H1 (cell line): ENCODE measurements at regions not wholly inside any gene's neighbourhood (a gene's known extent, or its start where the extent isn't known, plus 50 kb on each side); places are given as distances from the start of the nearest gene placed in this dataset.

Experiments
- CTCF ChIA-PET: fragments of 300-600 bp; sonication (Branson Sonifier 250); formaldehyde crosslinking; loops from one replicate; lab custom pipeline; 2021; ENCODE audit not compliant: partially characterized antibody; lab: Charles Lee
- POLR2A ChIA-PET: fragments of 300-600 bp; sonication (Branson Sonifier 250); formaldehyde crosslinking; loops from one replicate; lab custom pipeline; 2021; ENCODE audit warnings: inconsistent platforms; ENCODE audit not compliant: partially characterized antibody; lab: Charles Lee
- DNase-seq, 2 experiments: peaks; one replicate each; pipeline versions ENCODE4 v3.0.0 to v3.0.0-alpha.2; 2010 to 2022; ENCODE audit warnings: low spot score in 2 of 2, low read depth in 1 of 2, mixed read lengths in 1 of 2
- FAIRE-seq: peaks from 2 replicates; lab custom pipeline; 2011; peaks lifted over from hg19 to GRCh38; lab: Jason Lieb, UNC
- H2AFZ ChIP-seq: 2 replicates; pipeline ENCODE4 v1.8.1; 2012; ENCODE audit warnings: low read length, inconsistent platforms
- H2AK5ac ChIP-seq: 2 replicates; pipeline ENCODE4 v1.6.1; 2013; ENCODE audit warnings: low read depth, low read length
- H2BK120ac ChIP-seq: replicated peaks from 2 replicates; pipeline ENCODE3; 2013; ENCODE audit warnings: low read depth, low read length, inconsistent platforms
- H2BK12ac ChIP-seq: 2 replicates; pipeline ENCODE4 v1.6.1; 2013; ENCODE audit warnings: low read depth, low read length
- H2BK15ac ChIP-seq: 2 replicates; pipeline ENCODE4 v1.6.1; 2013; ENCODE audit warnings: low read length
- H2BK20ac ChIP-seq: 2 replicates; pipeline ENCODE4 v1.6.1; 2013; ENCODE audit warnings: low read length
- H2BK5ac ChIP-seq: 2 replicates; pipeline ENCODE4 v1.6.1; 2013; ENCODE audit warnings: low read depth, low read length
- H3K14ac ChIP-seq: 2 replicates; pipeline ENCODE4 v1.6.1; 2013; ENCODE audit warnings: inconsistent platforms; ENCODE audit not compliant: insufficient read length
- H3K18ac ChIP-seq: 2 replicates; pipeline ENCODE4 v1.6.1; 2013; ENCODE audit warnings: low read length; ENCODE audit errors: extremely low read depth
- H3K23ac ChIP-seq: 2 replicates; pipeline ENCODE4 v1.6.1; 2013; ENCODE audit warnings: inconsistent platforms; ENCODE audit not compliant: insufficient read length
- H3K23me2 ChIP-seq: 2 replicates; pipeline ENCODE4 v1.6.1; 2013; ENCODE audit warnings: low read depth, low read length
- H3K27ac ChIP-seq: 2 replicates; pipeline ENCODE4 v1.6.1; 2011; ENCODE audit warnings: low read depth, low read length, inconsistent platforms
- H3K27me3 ChIP-seq, 4 experiments: replicated peaks in 1 of 4; 1 replicate in 1 of 4; 2 replicates in 3 of 4; pipeline versions ENCODE4 v1.6.1 to v1.8.1; 2011 to 2013; ENCODE audit warnings: low read length in 3 of 4, mild to moderate bottlenecking in 3 of 4, inconsistent platforms in 2 of 4, mixed read lengths in 2 of 4, moderate library complexity in 1 of 4; ENCODE audit not compliant: control insufficient read depth in 3 of 4, insufficient read depth in 3 of 4; ENCODE audit errors: extremely low read depth in 1 of 4
- H3K36me3 ChIP-seq, 4 experiments: 2 replicates each; pipeline versions ENCODE4 v1.6.1 to v1.8.1; 2011 to 2013; ENCODE audit warnings: mild to moderate bottlenecking in 4 of 4, low read length in 3 of 4, moderate library complexity in 2 of 4, control low read depth in 1 of 4, inconsistent platforms in 1 of 4; ENCODE audit not compliant: insufficient read depth in 4 of 4, control insufficient read depth in 2 of 4
- H3K4ac ChIP-seq: replicated peaks from 2 replicates; pipeline ENCODE3; 2013; ENCODE audit warnings: low read length, low read depth, mixed read lengths, inconsistent platforms; ENCODE audit not compliant: insufficient read length
- H3K4me1 ChIP-seq, 4 experiments: replicated peaks in 1 of 4; 1 replicate in 1 of 4; 2 replicates in 3 of 4; pipeline versions ENCODE4 v1.6.1 to v1.8.1; 2011 to 2013; ENCODE audit warnings: low read length in 3 of 4, inconsistent platforms in 2 of 4, mixed read lengths in 1 of 4; ENCODE audit not compliant: insufficient read depth in 4 of 4, control insufficient read depth in 3 of 4
- H3K4me2 ChIP-seq, 2 experiments: 2 replicates each; pipeline versions ENCODE4 v1.6.1 to v1.8.1; 2011 to 2013; ENCODE audit warnings: low read depth in 2 of 2, low read length in 2 of 2, control low read depth in 1 of 2, inconsistent platforms in 1 of 2, mild to moderate bottlenecking in 1 of 2; ENCODE audit not compliant: insufficient read depth in 1 of 2
- H3K4me3 ChIP-seq, 4 experiments: fragments of 200-600, 300-600 bp in 1 of 4; sonication (generic), shearing (Covaris generic), sonication (Bioruptor Twin) in 1 of 4; 2 replicates each; pipeline versions ENCODE4 v1.5.1 to v1.8.1; 2011 to 2016; ENCODE audit warnings: low read length in 4 of 4, low read depth in 3 of 4, control low read depth in 2 of 4, inconsistent platforms in 2 of 4, mild to moderate bottlenecking in 2 of 4, mixed read lengths in 1 of 4, moderate library complexity in 1 of 4; ENCODE audit not compliant: insufficient read depth in 2 of 4; ENCODE audit errors: extremely low read depth in 1 of 4
- H3K56ac ChIP-seq: replicated peaks from 2 replicates; pipeline ENCODE3; 2013; ENCODE audit warnings: low read depth, mild to moderate bottlenecking, mixed read lengths, low read length, inconsistent platforms; ENCODE audit not compliant: insufficient read length
- H3K79me1 ChIP-seq: 2 replicates; pipeline ENCODE4 v1.6.1; 2013; ENCODE audit warnings: low read depth, low read length, control low read depth
- H3K79me2 ChIP-seq, 2 experiments: 2 replicates each; pipeline versions ENCODE4 v1.6.1 to v1.8.1; 2012 to 2013; ENCODE audit warnings: low read length in 2 of 2, mild to moderate bottlenecking in 2 of 2, inconsistent platforms in 1 of 2; ENCODE audit not compliant: insufficient read depth in 2 of 2, control insufficient read depth in 1 of 2
- H3K9ac ChIP-seq, 4 experiments: replicated peaks in 1 of 4; 1 replicate in 1 of 4; 2 replicates in 3 of 4; pipeline versions ENCODE4 v1.6.1 to v1.8.1; 2011 to 2013; ENCODE audit warnings: low read depth in 3 of 4, low read length in 3 of 4, control low read depth in 2 of 4, mild to moderate bottlenecking in 2 of 4, moderate library complexity in 2 of 4, inconsistent platforms in 1 of 4; ENCODE audit errors: extremely low read depth in 1 of 4
- H3K9me3 ChIP-seq, 2 experiments: 2 replicates each; pipeline versions ENCODE4 v1.6.1 to v1.8.1; 2012 to 2013; ENCODE audit warnings: mild to moderate bottlenecking in 2 of 2, moderate library complexity in 2 of 2, control low read depth in 1 of 2, inconsistent platforms in 1 of 2, low read depth in 1 of 2, low read length in 1 of 2, mixed read lengths in 1 of 2; ENCODE audit not compliant: insufficient read depth in 2 of 2
- H4K20me1 ChIP-seq, 2 experiments: replicated peaks in 1 of 2; 2 replicates each; pipeline versions ENCODE3 to v1.8.1; 2011 to 2013; ENCODE audit warnings: inconsistent platforms in 2 of 2, low read length in 2 of 2, mild to moderate bottlenecking in 1 of 2; ENCODE audit not compliant: insufficient read depth in 2 of 2, control insufficient read depth in 1 of 2
- H4K5ac ChIP-seq: 2 replicates; pipeline ENCODE4 v1.6.1; 2013; ENCODE audit warnings: low read length, low read depth, mixed read lengths, inconsistent platforms; ENCODE audit not compliant: insufficient read length
- H4K8ac ChIP-seq: 2 replicates; pipeline ENCODE4 v1.8.0; 2013; ENCODE audit warnings: mild to moderate bottlenecking, moderate library complexity, low read length, inconsistent platforms; ENCODE audit not compliant: insufficient read depth; ENCODE audit errors: extremely low read depth
- H4K91ac ChIP-seq: replicated peaks from 2 replicates; pipeline ENCODE3; 2013; ENCODE audit warnings: low read length, mixed read lengths, inconsistent platforms; ENCODE audit not compliant: insufficient read length
- ATF3 ChIP-seq: IDR thresholded peaks from 2 replicates; pipeline ENCODE4 v1.6.1; 2011; ENCODE audit warnings: low read depth, mild to moderate bottlenecking, low read length; ENCODE audit not compliant: insufficient read depth
- CHD2 ChIP-seq: IDR thresholded peaks from 2 replicates; pipeline ENCODE4 v1.6.1; 2012; ENCODE audit warnings: low read length, improper control_type of control experiment
- EGR1 ChIP-seq: IDR thresholded peaks from 2 replicates; pipeline ENCODE4 v1.6.1; 2011; ENCODE audit warnings: low read depth, low read length, borderline replicate concordance
- POLR2AphosphoS5 ChIP-seq: IDR thresholded peaks from 2 replicates; pipeline ENCODE4 v1.6.1; 2011; ENCODE audit warnings: low read depth, low read length
- POU5F1 ChIP-seq: IDR thresholded peaks from 2 replicates; pipeline ENCODE4 v1.6.1; 2011; ENCODE audit warnings: low read depth, mild to moderate bottlenecking, low read length, moderate library complexity
- RAD21 ChIP-seq, 2 experiments: IDR thresholded peaks in 1 of 2; conservative IDR thresholded peaks in 1 of 2; 2 replicates each; pipeline ENCODE4 v1.6.1; 2011; ENCODE audit warnings: low read depth in 2 of 2, low read length in 2 of 2, improper control_type of control experiment in 1 of 2, inconsistent platforms in 1 of 2, mild to moderate bottlenecking in 1 of 2, moderate library complexity in 1 of 2
- SP2 ChIP-seq: IDR thresholded peaks from 2 replicates; pipeline ENCODE4 v1.6.1; 2012; ENCODE audit warnings: mild to moderate bottlenecking, low read length, inconsistent platforms
- TAF1 ChIP-seq: IDR thresholded peaks from 2 replicates; pipeline ENCODE4 v1.6.1; 2011; ENCODE audit warnings: mild to moderate bottlenecking, low read depth, low read length
- WGBS, 2 experiments: shearing (Covaris generic) in 1 of 2; methylation state at CpG; one replicate each; pipeline versions ENCODE4 v1.1.6 to v1.1.7; 2013 to 2015; ENCODE audit warnings: low lambda C conversion rate in 2 of 2, mixed read lengths in 2 of 2, inconsistent platforms in 1 of 2, low coverage in 1 of 2, missing lambda C conversion rate in 1 of 2; ENCODE audit not compliant: insufficient replicate concordance in 2 of 2, insufficient coverage in 1 of 2, insufficient read length in 1 of 2; ENCODE audit errors: extremely low coverage in 1 of 2, missing lambda C conversion rate in 1 of 2; 5-methylcytosine and 5-hydroxymethylcytosine counted together
- TF ChIP-seq, protein P1 (sequence below): IDR thresholded peaks from 2 replicates; pipeline ENCODE4 v1.6.1; 2012; ENCODE audit warnings: inconsistent platforms

- no peak overlapping the region for H2AK5ac ChIP-seq
- no peak overlapping the region for H3K4me2 ChIP-seq
- CTCF ChIA-PET = interaction anchor here (1.2 kb wide), 1 partner anchor 199 kb away, joined by 4 read pairs; no protein-coding TSS in a partner anchor
- H3K9ac ChIP-seq = no peak overlapping the region
- H3K14ac ChIP-seq = no peak overlapping the region
- H3K23ac ChIP-seq = no peak overlapping the region
- H2BK20ac ChIP-seq = no peak overlapping the region
- no peak overlapping the region for H2BK12ac ChIP-seq
- H3K4me1 ChIP-seq = no peaks in the 10 kb centered on the region
- no peak for DNase-seq
- H2AFZ ChIP-seq = no peak overlapping the region
- H3K79me1 ChIP-seq = no peaks in the 10 kb centered on the region
- POLR2A ChIA-PET = interaction anchor here (0.7 kb wide), 1 partner anchor 57 kb away, joined by 3 read pairs; no protein-coding TSS in a partner anchor
- no peak overlapping the region for H2BK15ac ChIP-seq
- 86% methylated on average over 6 of the region's 6 CpGs; no CpG with 5 or more reads in 1 of the 2 experiments for WGBS, 2 experiments
- no peaks in the 10 kb centered on the region for H3K27me3 ChIP-seq
- TF ChIP-seq ATF3 (no peak), RAD21 (IDR thresholded peaks at IDR 0.05 in 1 of 2, conservative IDR thresholded peaks at IDR 0.05 in 1 of 2; ENCODE audit: low read depth in 2 of 2, low read length in 2 of 2) (no peak), CHD2 (no peak), POLR2AphosphoS5 (no peak), POU5F1 (no peak), TAF1 (no peak), SP2 (no peak), EGR1 (no peak)
- TF ChIP-seq, protein P1, sequence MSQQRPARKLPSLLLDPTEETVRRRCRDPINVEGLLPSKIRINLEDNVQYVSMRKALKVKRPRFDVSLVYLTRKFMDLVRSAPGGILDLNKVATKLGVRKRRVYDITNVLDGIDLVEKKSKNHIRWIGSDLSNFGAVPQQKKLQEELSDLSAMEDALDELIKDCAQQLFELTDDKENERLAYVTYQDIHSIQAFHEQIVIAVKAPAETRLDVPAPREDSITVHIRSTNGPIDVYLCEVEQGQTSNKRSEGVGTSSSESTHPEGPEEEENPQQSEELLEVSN = no peak
- H3K56ac ChIP-seq = no peak overlapping the region
- H2BK120ac ChIP-seq = no peak overlapping the region
- no peak for FAIRE-seq
- no peaks in the 10 kb centered on the region for H3K79me2 ChIP-seq
- no peak overlapping the region for H3K27ac ChIP-seq
- H3K36me3 ChIP-seq = no peaks in the 10 kb centered on the region
- H3K4me3 ChIP-seq = no peak overlapping the region
- H4K5ac ChIP-seq = no peak overlapping the region
- H3K23me2 ChIP-seq = no peaks in the 10 kb centered on the region
- no peak overlapping the region for H3K18ac ChIP-seq
- H4K91ac ChIP-seq = no peak overlapping the region
- H4K8ac ChIP-seq = no peak overlapping the region
- H2BK5ac ChIP-seq = no peak overlapping the region
- no peaks in the 10 kb centered on the region for H3K9me3 ChIP-seq
- H3K4ac ChIP-seq = no peak overlapping the region
- H4K20me1 ChIP-seq = no peaks in the 10 kb centered on the region
Observed at GRCh38 chr2:7626139-7626537, 708.9 kb downstream of the RNF144A start.
